ENCODE measurements at regions not wholly inside any gene's neighbourhood (a gene's known extent, or its start where the extent isn't known, plus 50 kb on each side); places are given as distances from the start of the nearest gene placed in this dataset.

DNA sequence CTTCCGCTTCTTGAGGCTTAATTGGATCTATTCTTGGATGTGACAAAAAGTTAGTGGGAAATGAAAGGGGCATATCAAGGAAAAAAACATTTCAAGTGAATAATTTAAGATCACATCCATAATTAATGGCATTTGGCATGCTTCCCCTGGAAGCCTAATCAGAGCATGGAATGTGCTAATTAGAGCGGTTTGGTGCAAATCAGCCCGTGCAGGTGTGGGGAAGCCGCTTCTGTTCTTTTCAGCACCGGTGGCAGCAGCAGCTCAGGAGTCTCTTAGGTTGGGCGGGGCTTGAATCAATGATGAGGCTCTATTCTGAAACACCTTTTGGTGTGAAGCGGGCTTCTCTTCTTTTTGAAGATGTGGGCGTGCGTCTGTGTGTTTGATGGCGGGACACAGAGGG, 301.2 kb downstream of the LRFN2 start:
- Histone ChIP-seq H3K9me3 (ENCODE audit: low read length) (no peaks in the 10 kb centered on the region), H3K27me3 (ENCODE audit: insufficient read depth, low read depth, low read length) (no peaks in the 10 kb centered on the region), H3K4me3 (ENCODE audit: low read length) (no peak overlapping the region), H3F3A (ENCODE audit: insufficient read depth, low read length, poor library complexity, severe bottlenecking) (no peaks in the 10 kb centered on the region), H3K9me2 (ENCODE audit: insufficient read depth, low read length) (no peaks in the 10 kb centered on the region), H3K79me2 (replicated peaks; ENCODE audit: insufficient read depth, low read length) (no peaks in the 10 kb centered on the region), H3K27ac (ENCODE audit: low read length) (no peak overlapping the region), H3K36me3 (ENCODE audit: insufficient read depth, low read length) (no peaks in the 10 kb centered on the region), H3K9ac (ENCODE audit: low read length) (no peak overlapping the region), H2AFZ (ENCODE audit: low read depth, low read length) (no peak overlapping the region), H4K20me1 (ENCODE audit: insufficient read depth) (no peaks in the 10 kb centered on the region), H3K4me2 (ENCODE audit: low read length) (no peak overlapping the region)
- TF ChIP-seq EP300 (conservative IDR thresholded peaks at IDR 0.05; ENCODE audit: poor library complexity, severe bottlenecking) (no peak), POLR2AphosphoS5 (IDR thresholded peaks at IDR 0.05) (no peak), MXI1 (conservative IDR thresholded peaks at IDR 0.05; ENCODE audit: poor library complexity, severe bottlenecking) (no peak), RAD21 (conservative IDR thresholded peaks at IDR 0.05) (no peak), TAF1 (IDR thresholded peaks at IDR 0.05; ENCODE audit: low read depth) (no peak), SMC3 (conservative IDR thresholded peaks at IDR 0.05; ENCODE audit: poor library complexity) (no peak), EZH2 (IDR thresholded peaks at IDR 0.05; ENCODE audit: borderline replicate concordance, insufficient read depth, low read length, poor library complexity, severe bottlenecking) (no peak)
- TF ChIP-seq, protein P1, sequence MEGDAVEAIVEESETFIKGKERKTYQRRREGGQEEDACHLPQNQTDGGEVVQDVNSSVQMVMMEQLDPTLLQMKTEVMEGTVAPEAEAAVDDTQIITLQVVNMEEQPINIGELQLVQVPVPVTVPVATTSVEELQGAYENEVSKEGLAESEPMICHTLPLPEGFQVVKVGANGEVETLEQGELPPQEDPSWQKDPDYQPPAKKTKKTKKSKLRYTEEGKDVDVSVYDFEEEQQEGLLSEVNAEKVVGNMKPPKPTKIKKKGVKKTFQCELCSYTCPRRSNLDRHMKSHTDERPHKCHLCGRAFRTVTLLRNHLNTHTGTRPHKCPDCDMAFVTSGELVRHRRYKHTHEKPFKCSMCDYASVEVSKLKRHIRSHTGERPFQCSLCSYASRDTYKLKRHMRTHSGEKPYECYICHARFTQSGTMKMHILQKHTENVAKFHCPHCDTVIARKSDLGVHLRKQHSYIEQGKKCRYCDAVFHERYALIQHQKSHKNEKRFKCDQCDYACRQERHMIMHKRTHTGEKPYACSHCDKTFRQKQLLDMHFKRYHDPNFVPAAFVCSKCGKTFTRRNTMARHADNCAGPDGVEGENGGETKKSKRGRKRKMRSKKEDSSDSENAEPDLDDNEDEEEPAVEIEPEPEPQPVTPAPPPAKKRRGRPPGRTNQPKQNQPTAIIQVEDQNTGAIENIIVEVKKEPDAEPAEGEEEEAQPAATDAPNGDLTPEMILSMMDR (IDR thresholded peaks at IDR 0.05; ENCODE audit: poor library complexity, severe bottlenecking), result no peak
- TF ChIP-seq, protein P2, sequence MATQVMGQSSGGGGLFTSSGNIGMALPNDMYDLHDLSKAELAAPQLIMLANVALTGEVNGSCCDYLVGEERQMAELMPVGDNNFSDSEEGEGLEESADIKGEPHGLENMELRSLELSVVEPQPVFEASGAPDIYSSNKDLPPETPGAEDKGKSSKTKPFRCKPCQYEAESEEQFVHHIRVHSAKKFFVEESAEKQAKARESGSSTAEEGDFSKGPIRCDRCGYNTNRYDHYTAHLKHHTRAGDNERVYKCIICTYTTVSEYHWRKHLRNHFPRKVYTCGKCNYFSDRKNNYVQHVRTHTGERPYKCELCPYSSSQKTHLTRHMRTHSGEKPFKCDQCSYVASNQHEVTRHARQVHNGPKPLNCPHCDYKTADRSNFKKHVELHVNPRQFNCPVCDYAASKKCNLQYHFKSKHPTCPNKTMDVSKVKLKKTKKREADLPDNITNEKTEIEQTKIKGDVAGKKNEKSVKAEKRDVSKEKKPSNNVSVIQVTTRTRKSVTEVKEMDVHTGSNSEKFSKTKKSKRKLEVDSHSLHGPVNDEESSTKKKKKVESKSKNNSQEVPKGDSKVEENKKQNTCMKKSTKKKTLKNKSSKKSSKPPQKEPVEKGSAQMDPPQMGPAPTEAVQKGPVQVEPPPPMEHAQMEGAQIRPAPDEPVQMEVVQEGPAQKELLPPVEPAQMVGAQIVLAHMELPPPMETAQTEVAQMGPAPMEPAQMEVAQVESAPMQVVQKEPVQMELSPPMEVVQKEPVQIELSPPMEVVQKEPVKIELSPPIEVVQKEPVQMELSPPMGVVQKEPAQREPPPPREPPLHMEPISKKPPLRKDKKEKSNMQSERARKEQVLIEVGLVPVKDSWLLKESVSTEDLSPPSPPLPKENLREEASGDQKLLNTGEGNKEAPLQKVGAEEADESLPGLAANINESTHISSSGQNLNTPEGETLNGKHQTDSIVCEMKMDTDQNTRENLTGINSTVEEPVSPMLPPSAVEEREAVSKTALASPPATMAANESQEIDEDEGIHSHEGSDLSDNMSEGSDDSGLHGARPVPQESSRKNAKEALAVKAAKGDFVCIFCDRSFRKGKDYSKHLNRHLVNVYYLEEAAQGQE (IDR thresholded peaks at IDR 0.05; ENCODE audit: borderline replicate concordance), result no peak

DNA sequence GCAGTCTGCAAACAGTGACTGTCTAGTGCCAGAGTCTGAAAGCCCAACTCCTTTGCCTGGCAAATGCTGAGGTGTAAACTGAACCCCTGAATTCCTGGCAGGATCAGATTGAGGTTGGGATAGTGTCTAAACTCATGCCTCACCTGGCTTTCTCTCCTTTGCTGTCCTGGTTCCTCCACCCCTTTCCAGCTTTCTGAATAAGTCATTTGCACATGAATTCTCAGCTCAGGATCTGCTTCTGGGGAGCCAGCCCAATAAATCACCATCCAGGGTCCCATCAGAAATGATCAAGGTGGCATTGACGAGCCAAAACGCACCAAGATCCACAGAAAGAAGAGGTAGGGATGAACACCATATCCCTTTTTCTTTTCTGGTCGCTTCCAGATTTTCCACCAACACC, 301.6 kb downstream of the LRFN2 start:
- no peaks in the 10 kb centered on the region for H3K9me2 ChIP-seq (ENCODE audit: insufficient read depth, low read length)
- no peak overlapping the region for H3K4me2 ChIP-seq (ENCODE audit: low read length)
- H3K4me3 ChIP-seq (ENCODE audit: low read length), result no peak overlapping the region
- H3F3A ChIP-seq (ENCODE audit: insufficient read depth, low read length, poor library complexity, severe bottlenecking), result no peaks in the 10 kb centered on the region
- H3K27me3 ChIP-seq (ENCODE audit: insufficient read depth, low read depth, low read length), result no peaks in the 10 kb centered on the region
- H3K9me3 ChIP-seq (ENCODE audit: low read length), result no peaks in the 10 kb centered on the region
- H3K27ac ChIP-seq (ENCODE audit: low read length), result no peak overlapping the region
- no peaks in the 10 kb centered on the region for H3K79me2 ChIP-seq (replicated peaks; ENCODE audit: insufficient read depth, low read length)
- no peak overlapping the region for H3K9ac ChIP-seq (ENCODE audit: low read length)
- H2AFZ ChIP-seq (ENCODE audit: low read depth, low read length), result no peak overlapping the region
- H4K20me1 ChIP-seq (ENCODE audit: insufficient read depth), result no peaks in the 10 kb centered on the region
- no peaks in the 10 kb centered on the region for H3K36me3 ChIP-seq (ENCODE audit: insufficient read depth, low read length)
- TF ChIP-seq TAF1 (IDR thresholded peaks at IDR 0.05; ENCODE audit: low read depth) (no peak), POLR2AphosphoS5 (IDR thresholded peaks at IDR 0.05) (no peak), MXI1 (conservative IDR thresholded peaks at IDR 0.05; ENCODE audit: poor library complexity, severe bottlenecking) (no peak), EZH2 (IDR thresholded peaks at IDR 0.05; ENCODE audit: borderline replicate concordance, insufficient read depth, low read length, poor library complexity, severe bottlenecking) (no peak), EP300 (conservative IDR thresholded peaks at IDR 0.05; ENCODE audit: poor library complexity, severe bottlenecking) (no peak), SMC3 (conservative IDR thresholded peaks at IDR 0.05; ENCODE audit: poor library complexity) (no peak), RAD21 (conservative IDR thresholded peaks at IDR 0.05) (no peak)
- TF ChIP-seq, protein P1 (IDR thresholded peaks at IDR 0.05; ENCODE audit: poor library complexity, severe bottlenecking), result no peak
- TF ChIP-seq, protein P2 (IDR thresholded peaks at IDR 0.05; ENCODE audit: borderline replicate concordance), result no peak

Measured in neural cell (in vitro differentiated cells).